Sigmoid colon (tissue), 6 donors: ENCODE measurements at regions not wholly inside any gene's neighbourhood (a gene's known extent, or its start where the extent isn't known, plus 50 kb on each side); places are given as distances from the start of the nearest gene placed in this dataset.
"Not testable (repeated sequence)": the region's sequence is repeated elsewhere in the genome, so short reads cannot be mapped to it uniquely, and the experiment has no call there.

ENCODE experiments used
- DNase-seq: peaks from one replicate; pipeline ENCODE4 v3.0.0-alpha.2; 2019
- H3K27ac ChIP-seq, 4 donors: fragments of 200-600 bp; sonication (generic); one replicate each; pipeline ENCODE4 v1.5.1; 2016 to 2019; ENCODE audit warnings: mild to moderate bottlenecking in 1 of 4
- H3K27me3 ChIP-seq, 3 donors: fragments of 200-600 bp; sonication (generic); one replicate each; pipeline ENCODE4 v1.5.1; 2019; ENCODE audit warnings: mild to moderate bottlenecking in 1 of 3
- H3K36me3 ChIP-seq, 4 donors: fragments of 200-600 bp; sonication (generic); one replicate each; pipeline ENCODE4 v1.5.1; 2016 to 2019
- H3K4me1 ChIP-seq, 4 donors: fragments of 200-600 bp; sonication (generic); one replicate each; pipeline ENCODE4 v1.5.1; 2017 to 2019
- H3K4me3 ChIP-seq, 4 donors: fragments of 200-600 bp; sonication (generic); one replicate each; pipeline ENCODE4 v1.5.1; 2017 to 2019; ENCODE audit warnings: mild to moderate bottlenecking in 2 of 4, moderate library complexity in 1 of 4
- H3K9me3 ChIP-seq, 4 donors: fragments of 200-600 bp in 3 of 4; sonication (generic) in 3 of 4; one replicate each; pipeline versions ENCODE4 v1.5.1 to v1.6.1; 2013 to 2019
- EP300 ChIP-seq, 4 donors: sonication (generic); formaldehyde crosslinking; IDR thresholded peaks; one replicate each; pipeline ENCODE4 v1.6.1; 2017; ENCODE audit warnings: antibody characterized with exemption in 4 of 4
- POLR2A ChIP-seq, 2 donors: fragments of 450-650 bp; IDR thresholded peaks; one replicate each; pipeline ENCODE4 v1.6.1; 2016; ENCODE audit warnings: antibody characterized with exemption in 2 of 2, mild to moderate bottlenecking in 2 of 2, moderate library complexity in 2 of 2
- POLR2AphosphoS5 ChIP-seq, 4 donors: sonication (generic); formaldehyde crosslinking; IDR thresholded peaks; one replicate each; pipeline ENCODE4 v1.6.1; 2017; ENCODE audit warnings: antibody characterized with exemption in 4 of 4
- WGBS, 2 donors: extraction: QIAGEN DNeasy Blood & Tissue Kit; methylation state at CpG; one replicate each; pipeline ENCODE4 v1.1.7; 2013; 5-methylcytosine and 5-hydroxymethylcytosine counted together
- intact Hi-C: fragments of 100-400 bp; cut with DNase I; formaldehyde crosslinking; loops from one replicate; pipeline ENCODE4 v1.15.1; 2023
- TF ChIP-seq, protein P1 (sequence below), 4 experiments: fragments of 450-650 bp in 3 of 4; fragments of 200-600 bp in 1 of 4; IDR thresholded peaks; one replicate each; pipeline ENCODE4 v1.5.1; 2016 to 2019; ENCODE audit warnings: antibody characterized with exemption in 4 of 4, mild to moderate bottlenecking in 3 of 4, moderate library complexity in 2 of 4
- donor health status: healthy with polysubstance abuse.
- donor health status: healthy.

DNA sequence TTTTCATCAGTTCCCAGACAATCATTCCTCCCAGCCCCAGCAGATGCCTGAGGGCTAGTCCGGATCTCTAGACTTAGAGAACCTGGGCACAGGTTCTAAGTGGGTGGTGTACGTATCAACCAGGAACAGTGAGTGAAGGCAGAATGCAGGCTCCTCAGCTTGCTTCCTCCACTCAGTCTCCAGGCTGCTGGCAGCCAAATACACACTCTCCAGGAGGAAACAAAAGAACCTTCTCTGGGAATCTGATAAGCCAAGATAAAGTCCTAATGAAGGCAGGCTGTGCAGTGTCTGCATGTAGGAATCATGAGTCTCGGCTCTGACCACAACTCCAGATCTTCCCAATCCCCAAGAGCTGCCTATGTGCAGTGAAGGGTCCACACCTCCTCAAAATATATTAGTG, 245.7 kb downstream of the SP3 start:
- Histone ChIP-seq H3K9me3 (no peaks in the 10 kb centered on the region), H3K36me3 (no peaks in the 10 kb centered on the region), H3K27me3 (peaks cover 0 to 4% (median 0%) of the 10 kb centered on the region in 3 donors), H3K4me1 (no peaks in the 10 kb centered on the region), H3K4me3 (no peak overlapping the region), H3K27ac (no peak overlapping the region)
- TF ChIP-seq, protein P1, sequence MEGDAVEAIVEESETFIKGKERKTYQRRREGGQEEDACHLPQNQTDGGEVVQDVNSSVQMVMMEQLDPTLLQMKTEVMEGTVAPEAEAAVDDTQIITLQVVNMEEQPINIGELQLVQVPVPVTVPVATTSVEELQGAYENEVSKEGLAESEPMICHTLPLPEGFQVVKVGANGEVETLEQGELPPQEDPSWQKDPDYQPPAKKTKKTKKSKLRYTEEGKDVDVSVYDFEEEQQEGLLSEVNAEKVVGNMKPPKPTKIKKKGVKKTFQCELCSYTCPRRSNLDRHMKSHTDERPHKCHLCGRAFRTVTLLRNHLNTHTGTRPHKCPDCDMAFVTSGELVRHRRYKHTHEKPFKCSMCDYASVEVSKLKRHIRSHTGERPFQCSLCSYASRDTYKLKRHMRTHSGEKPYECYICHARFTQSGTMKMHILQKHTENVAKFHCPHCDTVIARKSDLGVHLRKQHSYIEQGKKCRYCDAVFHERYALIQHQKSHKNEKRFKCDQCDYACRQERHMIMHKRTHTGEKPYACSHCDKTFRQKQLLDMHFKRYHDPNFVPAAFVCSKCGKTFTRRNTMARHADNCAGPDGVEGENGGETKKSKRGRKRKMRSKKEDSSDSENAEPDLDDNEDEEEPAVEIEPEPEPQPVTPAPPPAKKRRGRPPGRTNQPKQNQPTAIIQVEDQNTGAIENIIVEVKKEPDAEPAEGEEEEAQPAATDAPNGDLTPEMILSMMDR (IDR thresholded peaks at IDR 0.05), result no peak
- TF ChIP-seq EP300 (IDR thresholded peaks at IDR 0.05) (no peak), POLR2A (IDR thresholded peaks at IDR 0.05) (no peak), POLR2AphosphoS5 (IDR thresholded peaks at IDR 0.05) (no peak)
- no peak for DNase-seq
- WGBS, 2 donors, result 90 to 92% methylated on average over 3 of the region's 3 CpGs
- intact Hi-C loops, result no loop called here

DNA sequence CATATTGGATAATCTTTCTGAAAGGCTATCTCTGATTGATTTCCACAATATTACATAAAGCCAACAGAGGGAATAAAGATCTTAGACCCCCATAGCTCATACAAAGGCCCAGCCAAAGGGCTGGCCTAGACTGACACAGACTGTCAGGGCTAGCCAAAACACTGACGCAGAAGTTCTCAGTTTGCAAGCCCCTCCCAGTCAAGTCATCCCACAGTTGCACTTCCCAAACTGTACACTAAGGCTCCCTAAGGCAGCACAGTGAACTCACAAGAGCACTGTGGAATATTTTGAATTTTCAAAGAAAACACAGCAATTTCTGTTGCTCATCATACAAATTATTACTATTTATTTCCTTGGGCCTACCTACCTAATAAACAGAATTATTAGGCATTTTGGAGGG, 244.9 kb downstream of the SP3 start:
- no peak for DNase-seq

DNA sequence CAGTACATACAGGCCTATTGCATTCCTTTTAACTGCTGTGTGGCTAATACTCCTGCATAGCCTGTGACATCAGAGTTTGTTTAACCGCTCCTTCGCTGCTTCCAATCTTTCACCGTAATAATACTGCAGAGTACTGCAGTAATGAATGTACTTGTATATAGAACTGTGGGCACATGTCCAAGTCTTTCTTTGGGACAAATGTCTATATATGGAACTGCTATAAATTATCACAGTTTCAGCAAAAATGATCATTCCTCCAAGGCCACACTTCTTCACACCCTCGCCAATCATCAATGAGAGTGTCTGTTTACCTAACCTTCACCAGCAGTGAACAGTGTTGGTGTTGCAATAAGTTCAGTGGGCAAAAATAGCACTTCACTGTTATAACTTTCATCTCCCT, 230.4 kb downstream of the SP3 start:
- Histone ChIP-seq H3K9me3 (no peaks in the 10 kb centered on the region), H3K36me3 (no peaks in the 10 kb centered on the region), H3K27me3 (no peaks in the 10 kb centered on the region), H3K4me1 (no peaks in the 10 kb centered on the region), H3K4me3 (no peak overlapping the region), H3K27ac (no peak overlapping the region)
- DNase-seq, result no peak
- TF ChIP-seq, protein P1 (IDR thresholded peaks at IDR 0.05), result no peak
- TF ChIP-seq POLR2A (IDR thresholded peaks at IDR 0.05) (no peak), EP300 (IDR thresholded peaks at IDR 0.05) (no peak), POLR2AphosphoS5 (IDR thresholded peaks at IDR 0.05) (no peak)
- intact Hi-C loops, result no loop called here
- 76 to 86% methylated on average over 4 of the region's 4 CpGs for WGBS, 2 donors

More for the DNA sequence above, 244.9 kb downstream of the SP3 start:
- Histone ChIP-seq H3K27ac (no peak overlapping the region), H3K9me3 (no peaks in the 10 kb centered on the region), H3K27me3 (peaks cover 0 to 4% (median 0%) of the 10 kb centered on the region in 3 donors), H3K4me3 (no peak overlapping the region), H3K36me3 (no peaks in the 10 kb centered on the region), H3K4me1 (no peaks in the 10 kb centered on the region)
- WGBS, 2 donors, result 76 to 87% methylated on average over 1 of the region's 1 CpG
- intact Hi-C loops, result no loop called here
- TF ChIP-seq POLR2A (IDR thresholded peaks at IDR 0.05), result no peak
- TF ChIP-seq EP300 (IDR thresholded peaks at IDR 0.05), result no peak
- TF ChIP-seq, protein P1 (IDR thresholded peaks at IDR 0.05), result no peak
- TF ChIP-seq POLR2AphosphoS5 (IDR thresholded peaks at IDR 0.05), result no peak

DNA sequence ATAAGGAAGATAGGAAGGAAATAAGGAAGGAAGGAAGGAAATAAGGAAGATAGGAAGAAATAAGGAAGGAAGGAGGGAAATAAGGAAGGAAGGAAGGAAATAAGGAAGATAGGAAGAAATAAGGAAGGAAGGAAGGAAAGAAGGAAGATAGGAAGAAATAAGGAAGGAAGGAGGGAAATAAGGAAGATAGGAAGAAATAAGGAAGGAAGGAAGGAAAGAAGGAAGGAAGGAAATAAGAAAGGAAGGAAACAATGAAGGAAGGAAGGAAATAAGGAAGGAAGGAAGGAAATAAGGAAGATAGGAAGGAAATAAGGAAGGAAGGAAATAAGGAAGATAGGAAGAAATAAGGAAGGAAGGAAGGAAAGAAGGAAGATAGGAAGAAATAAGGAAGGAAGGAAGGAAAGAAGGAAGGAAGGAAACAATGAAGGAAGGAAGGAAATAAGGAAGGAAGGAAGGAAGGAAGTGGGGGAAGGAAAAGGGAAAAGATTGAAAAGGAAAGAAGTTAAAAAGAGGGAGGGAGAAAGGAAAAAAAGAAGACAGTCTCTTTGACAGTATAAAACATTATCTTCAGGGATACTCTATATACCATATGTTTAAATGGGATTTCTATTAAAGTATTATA, 227.1 kb downstream of the SP3 start:
- H3K27ac ChIP-seq, DNase-seq, intact Hi-C loops, H3K4me1 ChIP-seq, H3K27me3 ChIP-seq, H3K36me3 ChIP-seq, H3K9me3 ChIP-seq, H3K4me3 ChIP-seq: not testable (repeated sequence)

DNA sequence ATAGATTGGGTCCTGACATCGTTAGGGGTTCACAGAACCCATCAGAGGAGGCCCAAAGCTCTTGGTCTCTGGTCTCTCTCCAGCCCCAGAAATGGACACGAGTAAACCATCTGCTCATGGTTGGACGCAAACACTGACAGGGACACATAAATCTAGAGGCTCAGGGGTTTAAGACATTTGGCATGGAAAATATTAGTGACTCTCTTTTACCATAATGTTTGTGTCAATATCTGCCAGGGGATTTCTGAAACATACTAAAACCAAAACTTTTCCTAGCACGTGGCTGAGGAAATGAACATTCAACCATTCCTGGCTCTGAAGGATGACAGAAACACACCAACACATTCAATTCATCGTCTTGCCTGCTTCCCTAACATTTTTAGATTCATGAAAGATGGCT, 226.2 kb downstream of the SP3 start:
- H3K36me3 ChIP-seq, result no peaks in the 10 kb centered on the region
- intact Hi-C loops, result no loop called here
- WGBS, 2 donors, result 76 to 83% methylated on average over 5 of the region's 5 CpGs

More for the DNA sequence above, 226.2 kb downstream of the SP3 start:
- Histone ChIP-seq H3K4me3 (no peak overlapping the region), H3K4me1 (no peaks in the 10 kb centered on the region), H3K27ac (no peak overlapping the region), H3K27me3 (no peaks in the 10 kb centered on the region), H3K9me3 (no peaks in the 10 kb centered on the region)
- TF ChIP-seq POLR2A (IDR thresholded peaks at IDR 0.05) (no peak), POLR2AphosphoS5 (IDR thresholded peaks at IDR 0.05) (no peak), EP300 (IDR thresholded peaks at IDR 0.05) (no peak)
- TF ChIP-seq, protein P1 (IDR thresholded peaks at IDR 0.05), result no peak
- no peak for DNase-seq
